ENCODE measurements at regions not wholly inside any gene's neighbourhood (a gene's known extent, or its start where the extent isn't known, plus 50 kb on each side); places are given as distances from the start of the nearest gene placed in this dataset.

DNA sequence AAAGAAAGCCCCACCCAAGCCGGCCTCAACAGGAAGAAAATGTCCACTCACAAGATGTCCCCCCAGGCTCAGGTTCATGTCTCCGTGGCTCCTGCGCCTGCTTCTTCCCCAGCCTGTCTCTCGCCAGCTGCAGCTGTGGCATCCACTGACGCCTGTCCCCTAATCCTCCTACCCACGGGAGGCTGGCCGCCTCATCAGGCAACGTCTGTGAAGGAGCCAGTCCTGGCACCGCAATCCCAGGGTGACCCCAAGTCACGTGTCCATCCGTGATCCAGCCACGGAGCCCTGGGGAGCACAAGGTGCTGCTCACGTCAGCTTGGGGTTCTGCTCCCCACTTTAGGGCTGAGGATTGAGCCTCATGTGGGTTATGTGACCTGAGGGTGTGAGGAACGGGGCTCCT lies 640.3 kb downstream of the CDH26 start:
- DNase-seq: no peak

DNA sequence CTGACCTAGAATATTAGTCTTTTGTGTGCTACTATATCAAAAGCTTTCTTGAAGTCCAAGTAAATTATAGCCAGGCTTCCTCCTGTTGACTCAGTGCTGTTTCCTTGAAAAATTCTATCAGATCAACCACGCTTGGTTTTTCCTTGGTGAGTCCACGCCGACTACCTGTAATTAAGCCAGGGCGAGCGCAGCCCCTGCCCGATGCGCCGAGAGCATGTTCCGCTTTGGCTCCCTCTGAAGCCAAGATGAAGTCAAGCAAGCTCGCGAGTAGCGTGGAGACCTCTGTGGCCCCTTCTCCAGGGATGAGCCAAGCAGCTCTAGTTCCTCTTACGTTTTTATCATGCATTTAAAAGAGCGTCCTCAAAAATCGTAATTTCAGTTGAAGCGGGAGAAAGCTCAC lies 641.2 kb downstream of the CDH26 start:
- no peak for DNase-seq

DNA sequence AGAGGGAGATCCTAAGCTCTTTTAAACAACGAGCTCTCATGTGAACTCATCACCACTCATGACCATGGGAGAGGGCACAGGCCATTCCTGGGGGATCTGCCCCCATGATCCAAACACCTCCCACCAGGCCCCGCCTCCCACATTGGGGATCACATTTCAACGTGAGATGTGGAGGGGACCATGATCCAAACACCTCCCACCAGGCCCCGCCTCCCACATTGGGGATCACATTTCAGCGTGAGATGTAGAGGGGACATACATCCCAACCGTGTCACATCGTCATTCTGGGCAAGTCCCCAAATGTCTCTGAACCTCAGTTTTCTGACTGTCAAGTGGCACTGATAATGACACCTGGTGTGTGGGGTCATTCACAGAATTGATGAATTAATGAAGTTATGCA lies 641.8 kb downstream of the CDH26 start:
- DNase-seq: no peak

DNA sequence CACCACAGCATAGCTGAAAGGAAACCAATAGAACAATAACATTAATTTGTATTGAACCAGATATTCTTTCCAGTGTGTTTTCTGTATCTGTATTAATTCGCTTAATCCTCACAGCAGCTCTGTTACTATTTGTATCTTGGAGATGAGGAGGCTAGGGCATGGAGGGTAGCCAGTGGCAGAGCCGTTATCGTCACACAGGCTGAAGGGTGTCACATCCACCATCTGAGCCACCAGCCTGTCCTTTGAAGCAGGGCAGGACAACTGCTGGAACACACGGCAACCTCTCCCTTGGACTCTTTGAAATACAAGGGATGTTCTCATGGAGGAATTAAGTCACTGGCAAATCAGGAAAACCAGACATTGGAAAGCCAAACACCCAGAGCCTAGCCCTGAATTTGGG lies 628.0 kb upstream of the CDH4 start:
- DNase-seq: no peak

DNA sequence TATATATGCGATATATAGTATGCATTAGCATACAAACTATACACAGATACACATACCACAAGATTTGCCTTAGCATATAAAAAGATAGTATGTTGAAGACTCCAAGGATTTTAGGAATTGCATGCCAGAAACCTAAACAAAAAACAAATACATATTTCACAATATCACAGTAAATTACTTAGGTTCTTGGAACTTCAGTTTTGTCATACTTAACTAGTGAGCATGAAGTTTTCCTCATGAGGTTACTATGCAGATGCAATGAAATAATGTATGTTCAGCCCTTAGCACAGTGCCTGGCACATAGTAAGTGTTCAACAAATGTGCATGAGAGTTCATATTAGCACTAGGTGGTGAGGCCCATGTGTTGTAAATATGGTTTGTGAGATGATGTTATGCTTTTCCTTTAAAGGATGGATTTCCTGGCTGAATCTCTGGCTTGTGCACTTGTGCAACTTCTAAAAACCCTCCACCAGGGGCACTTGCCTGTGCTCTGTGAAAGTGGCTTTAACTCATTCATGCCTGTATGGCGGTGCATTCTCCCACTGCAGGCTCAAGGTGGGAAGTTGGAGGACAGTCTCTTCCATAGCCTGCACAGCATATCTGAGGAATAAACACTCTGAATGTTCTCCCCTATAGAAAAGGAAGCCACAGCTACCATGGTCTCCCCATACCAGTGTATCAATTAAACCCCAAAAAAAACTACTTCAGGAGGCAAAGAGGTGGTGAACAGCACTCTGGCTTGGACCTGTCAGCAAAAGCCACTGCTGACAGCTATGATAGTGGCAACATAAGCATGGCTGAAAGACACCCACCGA lies 624.1 kb upstream of the CDH4 start:
- DNase-seq: no peak

DNA sequence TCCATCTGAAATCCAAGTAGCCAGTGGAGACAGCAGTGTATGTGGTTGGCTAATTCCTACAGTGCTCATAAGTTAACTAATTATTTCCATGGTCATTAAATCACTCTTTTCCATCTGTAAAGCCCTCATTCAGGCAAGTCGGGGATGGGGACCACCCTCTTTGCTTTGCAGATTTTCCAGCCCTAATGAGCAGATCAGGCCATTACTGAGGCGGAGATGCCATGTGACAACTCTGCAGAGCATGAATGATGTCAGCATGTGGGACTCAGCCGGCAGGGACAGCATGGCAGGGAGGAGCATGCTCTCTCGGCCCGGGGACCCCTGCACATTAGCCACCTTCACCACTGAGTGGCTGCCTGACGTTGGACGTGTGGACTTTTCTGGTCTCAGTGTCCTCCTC lies 623.3 kb upstream of the CDH4 start:
- DNase-seq: no peak

DNA sequence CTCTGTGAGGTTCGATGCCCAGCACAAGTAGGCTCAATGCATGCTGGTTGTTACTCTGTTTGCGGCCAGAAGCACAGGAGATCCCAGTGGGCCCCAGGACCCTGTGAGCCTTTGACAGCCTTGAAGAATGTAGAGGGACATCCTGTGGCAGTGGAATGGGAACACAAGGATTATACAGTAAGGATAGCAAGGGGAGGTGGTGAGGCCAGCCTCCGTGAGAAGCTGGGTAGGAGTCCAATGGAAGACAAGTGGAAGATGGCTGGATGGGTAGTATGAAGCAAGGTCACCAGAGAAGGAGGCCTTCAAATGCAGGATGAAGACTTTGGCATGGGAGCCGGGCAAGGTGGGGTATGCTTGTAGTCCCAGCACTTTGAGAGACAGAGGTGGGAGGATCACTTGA lies 622.9 kb upstream of the CDH4 start:
- no peak for DNase-seq

DNA sequence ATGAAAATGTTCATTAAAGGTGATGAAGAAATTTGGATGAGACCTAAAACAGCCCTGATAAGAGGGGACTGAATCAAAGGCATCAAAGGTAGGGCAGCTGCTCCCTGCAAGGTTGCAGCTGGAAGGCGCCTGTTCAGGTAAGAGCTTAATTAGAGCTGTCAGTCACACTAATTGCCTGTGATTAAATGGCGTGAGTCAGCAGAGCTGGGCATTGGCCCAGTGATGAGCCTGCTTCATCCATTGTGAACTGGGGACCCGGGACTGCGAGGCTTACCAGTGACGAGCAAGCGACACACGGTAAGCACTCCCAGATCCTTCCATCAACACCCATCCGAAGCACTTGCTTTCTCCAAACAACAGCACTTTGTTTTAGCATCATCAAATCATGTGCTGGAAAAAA lies 621.5 kb upstream of the CDH4 start:
- DNase-seq: no peak

DNA sequence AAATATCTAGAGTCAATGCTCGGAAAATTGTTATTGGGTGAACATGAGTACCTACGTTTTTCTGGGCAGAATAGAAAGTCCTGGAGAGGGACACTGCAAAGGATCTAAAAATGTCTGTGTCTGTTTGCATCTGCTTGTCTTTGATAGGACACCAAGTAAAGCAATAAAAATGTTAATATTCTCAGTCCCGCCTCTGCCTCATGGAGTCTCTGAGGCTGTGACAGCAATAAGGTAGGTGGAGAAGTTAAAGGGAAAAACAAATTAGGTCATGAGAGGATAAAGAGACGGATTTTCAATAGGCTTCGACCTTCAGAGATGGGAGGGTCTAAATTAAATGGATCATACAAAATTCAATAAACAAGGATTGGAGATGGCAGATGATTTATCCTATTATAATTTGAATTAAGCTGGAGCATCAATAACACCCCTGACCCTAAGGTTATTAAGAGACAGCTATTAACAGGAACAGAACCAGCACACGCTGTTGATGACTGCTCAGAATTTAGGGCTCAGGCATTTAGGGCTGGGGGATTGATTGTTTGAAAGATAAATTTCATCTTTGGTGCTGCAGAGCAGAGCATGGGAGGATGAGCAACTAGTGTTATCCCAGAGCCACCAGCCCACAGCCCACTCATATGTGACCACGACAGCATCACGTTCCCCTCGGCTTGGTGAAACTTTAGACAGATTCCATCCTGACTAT lies 620.3 kb upstream of the CDH4 start:
- DNase-seq: no peak

DNA sequence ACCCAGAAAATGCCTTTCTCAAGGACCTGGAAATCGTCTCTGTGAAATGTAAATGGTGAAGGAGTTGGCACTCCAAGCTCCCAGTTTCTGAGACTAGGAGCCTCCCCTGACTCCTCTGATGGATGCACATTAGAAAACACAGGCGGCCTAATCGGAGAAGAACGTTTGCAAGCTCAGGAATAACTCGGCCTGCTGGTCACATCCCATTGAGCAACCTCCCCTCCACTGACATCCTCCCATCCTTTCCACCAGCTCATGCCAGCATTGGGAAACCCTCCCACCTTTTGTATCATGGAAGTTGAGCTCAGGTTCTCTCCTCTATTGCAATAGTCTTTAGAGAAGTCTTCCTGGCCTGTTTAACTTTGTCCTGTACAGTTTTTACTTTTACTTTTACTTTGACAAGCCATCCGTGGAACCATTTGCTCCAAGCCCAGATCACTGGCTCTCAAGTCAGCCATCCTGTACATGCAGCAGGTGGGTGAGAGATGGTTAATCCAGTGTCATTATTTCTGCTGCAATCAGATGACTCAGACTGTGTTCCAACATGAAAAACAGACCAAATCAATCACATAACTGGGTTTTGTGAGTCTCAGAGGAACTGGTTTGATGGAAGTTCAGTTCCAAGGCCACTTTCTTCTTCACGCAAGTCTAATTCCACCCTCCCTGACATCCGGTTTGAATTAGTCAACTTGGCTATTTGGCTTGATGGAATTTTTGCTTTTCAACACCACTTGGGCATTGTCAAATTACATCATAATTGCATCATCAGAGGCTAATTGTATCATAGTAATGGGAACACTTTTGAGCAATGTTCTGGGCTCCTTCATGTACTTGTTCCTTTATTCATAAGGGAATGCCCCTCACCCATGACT lies 619.4 kb upstream of the CDH4 start:
- DNase-seq: no peak

DNA sequence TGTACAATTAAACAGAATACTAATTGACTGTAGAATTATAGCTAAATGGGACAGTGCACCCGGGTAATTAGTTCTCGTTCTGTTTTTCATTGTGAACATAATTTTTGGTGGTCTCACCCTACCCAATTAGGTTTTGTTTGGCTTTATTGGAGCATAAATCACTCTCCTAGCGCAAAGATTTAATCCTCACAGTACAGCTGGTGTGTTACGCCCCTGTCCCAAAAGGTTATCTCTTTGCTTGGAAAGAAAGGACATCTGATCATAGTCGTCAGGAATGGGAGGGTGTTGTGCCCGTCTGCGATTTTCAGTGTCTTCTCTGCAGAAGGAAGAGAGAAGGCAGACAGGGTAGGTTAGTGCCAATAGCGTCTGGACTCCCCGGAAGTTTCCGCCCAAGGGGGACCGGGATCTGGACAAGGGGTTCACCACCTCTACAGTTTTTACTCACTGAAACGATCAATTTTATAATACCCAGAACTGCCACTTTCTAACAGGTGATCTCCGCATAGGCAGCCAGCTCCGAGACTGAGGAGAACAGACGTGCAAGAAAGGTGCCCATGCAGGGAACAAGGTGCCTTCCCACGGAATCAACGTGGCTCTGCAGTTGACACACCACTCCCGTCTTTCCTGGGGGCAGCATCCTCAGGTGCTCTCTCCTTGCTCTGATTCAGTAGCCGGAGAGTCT lies 617.4 kb upstream of the CDH4 start:
- DNase-seq: no peak

DNA sequence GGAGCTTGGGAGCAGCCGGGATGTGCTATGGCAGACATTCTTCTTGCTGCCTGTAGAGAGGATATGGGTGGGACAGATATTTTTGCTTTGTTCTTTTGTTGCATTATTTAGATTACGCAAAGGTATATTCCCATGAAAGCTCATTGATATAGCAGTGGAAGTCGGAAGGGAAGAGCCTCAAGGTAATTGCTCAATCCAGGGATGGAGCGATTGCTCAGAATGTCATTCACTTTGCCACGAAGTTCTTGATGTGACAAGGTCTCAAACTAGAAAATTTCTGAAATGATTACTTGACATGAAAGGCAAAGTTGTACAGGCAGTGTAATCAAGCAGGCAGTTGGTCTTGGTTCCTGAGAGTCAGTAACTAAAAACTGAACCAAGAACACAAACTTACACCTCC lies 615.6 kb upstream of the CDH4 start:
- no peak for DNase-seq

DNA sequence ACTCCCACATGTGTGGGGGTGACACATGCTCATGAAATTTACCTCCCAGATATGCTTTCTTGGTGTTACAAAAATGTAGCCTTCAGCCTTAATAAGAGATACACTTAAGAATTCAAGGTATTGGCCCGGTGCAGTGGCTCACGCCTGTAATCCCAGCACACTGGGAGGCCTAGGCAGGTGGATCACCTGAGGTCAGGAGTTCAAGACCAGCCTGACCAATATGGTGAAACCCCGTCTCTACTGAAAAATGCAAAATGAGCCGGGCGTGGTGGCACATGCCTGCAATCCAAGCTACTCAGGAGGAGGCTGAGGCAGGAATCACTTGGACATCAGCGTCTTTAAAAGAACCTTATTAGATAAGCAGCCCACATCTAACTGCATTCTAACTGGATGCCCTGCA lies 614.3 kb upstream of the CDH4 start:
- DNase-seq: no peak

DNA sequence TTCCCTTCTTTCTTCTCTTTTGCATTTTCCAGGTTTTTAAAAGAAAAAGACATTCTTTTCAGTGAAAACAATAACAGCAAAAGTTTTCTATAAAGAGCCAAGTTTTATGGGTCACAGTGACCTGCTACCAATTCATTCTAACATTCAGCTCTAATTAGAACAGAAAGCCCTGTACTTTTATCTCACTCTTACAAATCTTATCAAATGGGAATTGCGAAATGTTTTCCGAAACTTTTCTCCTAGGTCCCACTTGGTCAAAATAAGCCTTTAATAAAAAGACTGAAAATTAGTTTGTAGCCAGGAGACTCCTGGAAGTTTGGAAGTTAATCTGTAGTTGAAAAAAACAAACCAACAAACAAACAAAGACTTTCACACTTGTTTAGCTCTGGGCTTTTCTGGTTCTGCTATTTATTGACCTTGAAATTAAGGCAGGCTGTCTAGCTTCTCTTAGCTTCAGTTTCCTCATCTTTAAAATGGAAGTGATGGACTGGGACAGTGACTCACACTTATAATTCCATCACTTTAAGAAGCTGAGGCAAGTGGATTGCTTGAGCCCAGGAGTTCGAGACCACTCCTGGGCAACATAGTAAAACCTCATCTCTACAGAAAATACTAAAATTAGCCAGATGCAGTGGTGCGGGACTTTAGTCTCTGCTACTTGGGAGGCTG lies 613.5 kb upstream of the CDH4 start:
- DNase-seq: no peak

DNA sequence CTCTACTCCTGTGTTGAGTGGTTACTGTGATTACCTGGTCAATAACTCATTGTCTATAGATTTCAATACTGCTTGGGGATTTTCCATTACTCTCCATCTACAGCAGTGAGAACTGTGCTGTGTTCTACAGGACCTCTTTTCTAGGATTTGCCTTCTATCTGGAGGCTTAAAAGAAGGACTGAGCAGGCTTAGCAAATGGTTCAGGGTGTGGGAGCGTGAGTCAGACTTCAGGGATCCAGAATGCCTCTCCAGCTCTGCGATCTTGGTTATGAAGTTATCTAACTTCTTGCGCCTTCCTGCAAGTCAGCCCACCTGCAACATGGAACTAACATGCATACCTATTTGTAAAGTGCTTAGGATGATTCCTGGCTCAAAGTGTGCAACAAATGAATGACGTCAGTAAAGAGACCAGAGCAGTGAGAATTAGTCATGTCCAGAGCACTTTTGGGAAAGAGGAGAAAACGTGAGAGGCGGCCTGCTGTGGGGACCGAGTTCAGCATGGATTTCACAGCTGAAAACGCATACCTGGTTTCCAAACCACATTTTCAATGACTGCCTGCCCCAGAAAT lies 610.1 kb upstream of the CDH4 start:
- DNase-seq: no peak

DNA sequence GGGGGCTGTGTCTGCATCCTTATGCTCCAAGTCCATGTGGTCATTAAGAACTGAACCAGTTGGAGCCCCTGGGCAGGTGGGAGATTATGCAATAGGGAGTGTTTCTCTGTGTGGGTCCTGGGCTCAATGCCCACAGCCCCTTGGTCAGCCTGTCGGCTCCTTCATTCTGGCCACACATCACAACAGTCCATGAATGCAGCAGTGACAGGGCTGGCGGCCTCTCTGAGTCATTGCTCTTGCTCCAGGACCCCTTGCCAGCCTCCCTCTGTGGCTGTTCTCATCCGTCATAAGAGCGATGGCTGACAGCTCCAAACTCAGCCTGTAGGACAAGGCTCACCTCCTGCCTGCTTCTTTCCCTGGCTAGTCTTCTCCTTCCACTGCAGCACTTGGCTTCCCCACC lies 609.5 kb upstream of the CDH4 start:
- no peak for DNase-seq

DNA sequence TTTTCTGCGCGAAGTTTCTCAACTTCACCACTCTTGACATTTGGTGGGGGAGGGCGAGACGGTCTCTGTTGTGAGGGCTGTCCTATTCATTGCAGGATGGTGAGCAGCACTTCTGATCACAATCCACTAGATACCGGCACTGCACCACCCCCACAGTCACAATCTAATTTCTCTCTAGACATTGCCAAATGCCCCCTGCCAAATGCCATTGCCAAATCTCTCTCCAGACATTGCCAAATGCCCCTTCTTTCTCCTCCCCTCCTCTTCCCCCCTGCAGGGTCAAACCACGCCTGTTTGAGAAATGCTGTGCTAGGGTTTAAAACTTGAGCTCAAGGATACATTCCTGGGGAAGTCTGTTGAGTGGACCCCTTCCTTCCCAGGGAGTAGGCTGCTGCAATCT lies 603.5 kb upstream of the CDH4 start:
- no peak for DNase-seq

DNA sequence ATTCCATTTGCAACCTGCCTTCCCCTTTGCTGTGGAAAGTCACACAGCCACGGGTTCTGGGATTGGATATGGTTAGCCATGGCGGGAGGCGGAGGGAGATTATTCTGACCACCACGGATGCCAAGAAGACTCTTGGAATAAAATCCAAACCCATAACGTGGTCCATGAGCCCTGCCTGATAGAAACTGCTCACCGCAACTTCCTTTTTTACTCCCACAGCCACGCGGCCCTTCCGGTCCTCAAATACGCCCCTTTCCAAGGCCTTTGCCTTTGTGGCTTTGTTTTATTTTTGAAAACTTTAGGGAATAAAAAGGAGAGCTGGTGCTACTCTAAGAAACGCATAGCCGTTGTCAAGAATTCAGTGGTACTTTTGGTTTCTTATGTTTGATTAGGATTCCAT lies 602.5 kb upstream of the CDH4 start:
- DNase-seq: no peak

DNA sequence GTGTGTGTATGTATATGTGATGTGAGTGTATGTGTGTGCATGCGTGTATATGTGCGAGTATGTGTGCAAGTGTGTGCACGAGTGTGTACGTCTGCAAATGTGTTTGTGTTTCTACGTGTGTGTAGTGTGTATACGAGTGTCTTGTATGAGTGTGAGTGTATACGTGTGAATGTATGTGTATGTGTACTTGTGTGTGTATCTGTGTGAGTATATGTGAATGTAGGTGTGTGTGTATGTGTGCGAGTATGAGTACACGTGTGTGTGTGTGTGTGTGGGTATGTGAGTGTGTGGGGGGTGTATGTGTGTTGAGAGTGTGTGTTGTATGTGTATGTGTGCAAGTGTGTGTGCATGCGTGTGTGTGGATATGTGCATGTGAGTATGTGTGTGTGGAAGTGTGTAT lies 602.0 kb upstream of the CDH4 start:
- no peak for DNase-seq

DNA sequence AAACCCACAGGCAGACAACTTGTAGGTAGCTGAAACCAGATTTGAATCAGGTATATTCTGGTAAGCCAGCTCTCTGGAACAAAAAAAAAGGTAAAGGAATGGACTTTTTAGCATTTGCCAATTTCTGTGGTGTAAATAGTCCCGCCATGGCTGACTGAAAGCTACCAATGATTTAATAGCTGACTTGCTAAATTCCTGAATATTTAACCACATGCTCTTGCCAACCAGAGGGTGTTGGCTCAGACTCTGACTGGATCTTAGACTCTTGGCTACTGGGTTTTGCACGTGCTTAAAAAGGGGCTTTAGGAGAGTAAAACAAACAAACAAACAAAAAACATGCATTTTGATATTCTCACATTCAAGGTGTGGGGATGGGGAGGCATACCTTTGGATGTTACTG lies 600.0 kb upstream of the CDH4 start:
- no peak for DNase-seq

DNA sequence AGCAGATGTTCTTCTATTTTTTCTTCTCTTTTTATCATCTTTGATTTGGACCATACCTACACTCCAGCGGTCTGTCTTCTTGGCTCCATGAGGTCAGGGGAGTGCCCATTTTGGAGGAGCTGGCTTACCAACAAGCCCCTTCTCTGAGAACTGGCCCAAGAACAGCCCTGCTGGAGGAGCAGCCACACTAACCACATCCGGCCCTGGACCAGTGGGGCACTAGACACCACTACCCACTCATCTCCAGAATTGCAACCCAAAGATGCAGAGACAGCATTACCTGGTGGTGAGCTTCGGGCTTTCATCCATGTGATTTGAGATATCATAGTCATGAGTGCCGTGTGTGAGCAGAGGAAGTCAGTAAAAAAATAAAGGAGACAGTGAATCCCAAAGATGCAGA lies 599.4 kb upstream of the CDH4 start:
- no peak for DNase-seq

Data from CD4-positive, alpha-beta T cell treated with Interleukin-17A for 4 hours (primary cell).